ENCODE measurements at regions not wholly inside any gene's neighbourhood (a gene's known extent, or its start where the extent isn't known, plus 50 kb on each side); places are given as distances from the start of the nearest gene placed in this dataset.
"Not testable (repeated sequence)": the region's sequence is repeated elsewhere in the genome, so short reads cannot be mapped to it uniquely, and the experiment has no call there.

- DNase-seq (ENCODE audit: low read depth) = no peak
Observed at GRCh38 chr13:56720841-56721240, 419.9 kb upstream of the PRR20A start.

GRCh38 chr13:56735537-56735942 is 405.2 kb upstream of the PRR20A start:
- DNase-seq (ENCODE audit: low read depth) = no peak

- no peak for DNase-seq (ENCODE audit: low read depth)
Observed at GRCh38 chr13:56736966-56737365, 403.8 kb upstream of the PRR20A start.

- DNase-seq (ENCODE audit: low read depth) = no peak
Observed at GRCh38 chr13:56752636-56753035, 388.1 kb upstream of the PRR20A start.

- no peak for DNase-seq (ENCODE audit: low read depth)
Observed at GRCh38 chr13:56755181-56755935, 385.4 kb upstream of the PRR20A start.

GRCh38 chr13:56763333-56763732 is 377.4 kb upstream of the PRR20A start:
- DNase-seq (ENCODE audit: low read depth) = not testable (repeated sequence)

GRCh38 chr13:56773148-56773547 is 367.6 kb upstream of the PRR20A start:
- DNase-seq (ENCODE audit: low read depth) = no peak

- no peak for DNase-seq (ENCODE audit: low read depth)
Observed at GRCh38 chr13:56789527-56789926, 351.2 kb upstream of the PRR20A start.

GRCh38 chr13:56837161-56837560 is 303.6 kb upstream of the PRR20A start:
- DNase-seq (ENCODE audit: low read depth) = no peak

- DNase-seq (ENCODE audit: low read depth) = no peak
Observed at GRCh38 chr13:56850852-56851251, 289.9 kb upstream of the PRR20A start.

GRCh38 chr13:56861476-56861875 is 279.2 kb upstream of the PRR20A start:
- peak; percentile 0 for DNase-seq (ENCODE audit: low read depth)

GRCh38 chr13:56864451-56864850 is 276.3 kb upstream of the PRR20A start:
- no peak for DNase-seq (ENCODE audit: low read depth)

GRCh38 chr13:56865416-56865815 is 275.3 kb upstream of the PRR20A start:
- DNase-seq (ENCODE audit: low read depth) = no peak

- DNase-seq (ENCODE audit: low read depth) = no peak
Observed at GRCh38 chr13:56869671-56870070, 271.0 kb upstream of the PRR20A start.

- DNase-seq (ENCODE audit: low read depth) = no peak
Observed at GRCh38 chr13:56886398-56886797, 254.3 kb upstream of the PRR20A start.

GRCh38 chr13:56888455-56888854 is 252.3 kb upstream of the PRR20A start:
- no peak for DNase-seq (ENCODE audit: low read depth)

GRCh38 chr13:56893843-56894242 is 246.9 kb upstream of the PRR20A start:
- no peak for DNase-seq (ENCODE audit: low read depth)

- DNase-seq (ENCODE audit: low read depth) = no peak
Observed at GRCh38 chr13:56900549-56901279, 240.0 kb upstream of the PRR20A start.

GRCh38 chr13:56902276-56902675 is 238.4 kb upstream of the PRR20A start:
- no peak for DNase-seq (ENCODE audit: low read depth)

- DNase-seq (ENCODE audit: low read depth) = no peak
Observed at GRCh38 chr13:56903710-56904282, 236.9 kb upstream of the PRR20A start.

GRCh38 chr13:56906909-56907308 is 233.8 kb upstream of the PRR20A start:
- DNase-seq (ENCODE audit: low read depth) = no peak

GRCh38 chr13:56907766-56908165 is 233.0 kb upstream of the PRR20A start:
- DNase-seq (ENCODE audit: low read depth) = no peak

- DNase-seq (ENCODE audit: low read depth) = no peak
Observed at GRCh38 chr13:56909896-56910600, 230.7 kb upstream of the PRR20A start.

Data from iris pigment epithelial cell (primary cell).